ENCODE measurements at regions not wholly inside any gene's neighbourhood (a gene's known extent, or its start where the extent isn't known, plus 50 kb on each side); places are given as distances from the start of the nearest gene placed in this dataset.

GRCh38 chr7:106382129-106382528 is 97.3 kb upstream of the NAMPT start:
- TF ChIP-seq CSRNP3 (CRISPR knock-in tag; IDR thresholded peaks at IDR 0.05): no peak
- no peak for TF ChIP-seq TSHZ2 (CRISPR knock-in tag; IDR thresholded peaks at IDR 0.05)
- TF ChIP-seq CSDC2 (CRISPR knock-in tag; IDR thresholded peaks at IDR 0.05): no peak
- TF ChIP-seq RARB (CRISPR knock-in tag; IDR thresholded peaks at IDR 0.05): no peak
- TF ChIP-seq ZFP30 (CRISPR knock-in tag; IDR thresholded peaks at IDR 0.05): no peak
- no peak for TF ChIP-seq ZNF565 (CRISPR knock-in tag; conservative IDR thresholded peaks at IDR 0.05; ENCODE audit: low read depth)
- no peak for TF ChIP-seq PATZ1 (CRISPR knock-in tag; IDR thresholded peaks at IDR 0.05; ENCODE audit: borderline replicate concordance)
- TF ChIP-seq GLIS3 (CRISPR knock-in tag; IDR thresholded peaks at IDR 0.05): no peak
- TF ChIP-seq ZC3H10 (CRISPR knock-in tag; IDR thresholded peaks at IDR 0.05): no peak
- no peak for TF ChIP-seq ZNF70 (CRISPR knock-in tag; IDR thresholded peaks at IDR 0.05)
- no peak for TF ChIP-seq ESRRG (CRISPR knock-in tag; IDR thresholded peaks at IDR 0.05)
- no peak for TF ChIP-seq ARNTL (CRISPR knock-in tag; IDR thresholded peaks at IDR 0.05; ENCODE audit: borderline replicate concordance, low read depth)
- TF ChIP-seq TCF4 (CRISPR knock-in tag; IDR thresholded peaks at IDR 0.05; ENCODE audit: borderline replicate concordance): no peak
- TF ChIP-seq CREB5 (CRISPR knock-in tag; IDR thresholded peaks at IDR 0.05; ENCODE audit: low read depth): no peak
- no peak for TF ChIP-seq PPARA (CRISPR knock-in tag; IDR thresholded peaks at IDR 0.05; ENCODE audit: borderline replicate concordance)
- TF ChIP-seq BACH2 (CRISPR knock-in tag; IDR thresholded peaks at IDR 0.05; ENCODE audit: borderline replicate concordance): no peak
- no peak for TF ChIP-seq SNAI2 (CRISPR knock-in tag; IDR thresholded peaks at IDR 0.05)
- no peak for TF ChIP-seq ZNF8 (CRISPR knock-in tag; IDR thresholded peaks at IDR 0.05)
- no peak for TF ChIP-seq POU6F1 (CRISPR knock-in tag; IDR thresholded peaks at IDR 0.05; ENCODE audit: borderline replicate concordance, low read depth)
- no peak for ATAC-seq

GRCh38 chr7:106381252-106381651 is 96.5 kb upstream of the NAMPT start:
- no peak for ATAC-seq
- TF ChIP-seq SNAI2 (CRISPR knock-in tag; IDR thresholded peaks at IDR 0.05): no peak

GRCh38 chr7:106377847-106378361 is 93.1 kb upstream of the NAMPT start:
- ATAC-seq: peak; percentile 29; the same call in 2 of the 3 replicates
- TF ChIP-seq CSDC2 (CRISPR knock-in tag; IDR thresholded peaks at IDR 0.05): no peak
- TF ChIP-seq SNAI2 (CRISPR knock-in tag; IDR thresholded peaks at IDR 0.05): no peak
- no peak for TF ChIP-seq ZFP30 (CRISPR knock-in tag; IDR thresholded peaks at IDR 0.05)
- TF ChIP-seq ISL1 (CRISPR knock-in tag; IDR thresholded peaks at IDR 0.05): no peak
- TF ChIP-seq ESRRG (CRISPR knock-in tag; IDR thresholded peaks at IDR 0.05): no peak
- TF ChIP-seq CREB5 (CRISPR knock-in tag; IDR thresholded peaks at IDR 0.05; ENCODE audit: low read depth): no peak
- TF ChIP-seq BACH2 (CRISPR knock-in tag; IDR thresholded peaks at IDR 0.05; ENCODE audit: borderline replicate concordance): no peak
- no peak for TF ChIP-seq ZNF565 (CRISPR knock-in tag; conservative IDR thresholded peaks at IDR 0.05; ENCODE audit: low read depth)
- TF ChIP-seq ARNTL (CRISPR knock-in tag; IDR thresholded peaks at IDR 0.05; ENCODE audit: borderline replicate concordance, low read depth): no peak
- no peak for TF ChIP-seq CSRNP3 (CRISPR knock-in tag; IDR thresholded peaks at IDR 0.05)
- TF ChIP-seq ZNF8 (CRISPR knock-in tag; IDR thresholded peaks at IDR 0.05): no peak
- TF ChIP-seq PPARA (CRISPR knock-in tag; IDR thresholded peaks at IDR 0.05; ENCODE audit: borderline replicate concordance): no peak
- TF ChIP-seq ZNF70 (CRISPR knock-in tag; IDR thresholded peaks at IDR 0.05): no peak
- TF ChIP-seq TOX (CRISPR knock-in tag; IDR thresholded peaks at IDR 0.05; ENCODE audit: borderline replicate concordance): no peak

All from SK-N-SH treated with all-trans-retinoic acid at 6 μM for 48 hours (cell line).